Kasumi-1 (cell line): ENCODE measurements at regions not wholly inside any gene's neighbourhood (a gene's known extent, or its start where the extent isn't known, plus 50 kb on each side); places are given as distances from the start of the nearest gene placed in this dataset.
"Not testable (repeated sequence)": the region's sequence is repeated elsewhere in the genome, so short reads cannot be mapped to it uniquely, and the experiment has no call there.

Source experiments
- DNase-seq, 2 experiments: peaks; one replicate each; lab custom pipeline; 2025; lab: John Stamatoyannopoulos, UW

GRCh38 chr3:71925511-71926261 lies 140.7 kb upstream of the PROK2 start:
- DNase-seq: not testable (repeated sequence)

- DNase-seq: no peak
These were observed 139.8 kb upstream of the PROK2 start for GRCh38 chr3:71924721-71925120.

GRCh38 chr3:71921036-71921435 lies 136.1 kb upstream of the PROK2 start:
- no peak for DNase-seq

- no peak for DNase-seq
These were observed 134.6 kb upstream of the PROK2 start for GRCh38 chr3:71919572-71919971.

GRCh38 chr3:71917545-71917944 lies 132.6 kb upstream of the PROK2 start:
- no peak for DNase-seq

GRCh38 chr3:71916747-71917369 lies 131.9 kb upstream of the PROK2 start:
- no peak for DNase-seq

GRCh38 chr3:71912839-71913495 lies 128.0 kb upstream of the PROK2 start:
- no peak for DNase-seq

GRCh38 chr3:71910108-71910507 lies 125.2 kb upstream of the PROK2 start:
- no peak for DNase-seq

GRCh38 chr3:71907996-71908395 lies 123.0 kb upstream of the PROK2 start:
- no peak for DNase-seq

GRCh38 chr3:71906976-71907375 lies 122.0 kb upstream of the PROK2 start:
- DNase-seq: peak; percentile 30 to 52

GRCh38 chr3:71905426-71905825 lies 120.5 kb upstream of the PROK2 start:
- DNase-seq: peak; percentile 88 to 90

- no peak for DNase-seq
These were observed 119.0 kb upstream of the PROK2 start for GRCh38 chr3:71903936-71904335.

- DNase-seq: no peak
These were observed 118.2 kb upstream of the PROK2 start for GRCh38 chr3:71903112-71903495.

- DNase-seq: no peak
These were observed 117.5 kb upstream of the PROK2 start for GRCh38 chr3:71902258-71903111.

GRCh38 chr3:71901645-71902044 lies 116.7 kb upstream of the PROK2 start:
- DNase-seq: no peak

GRCh38 chr3:71900057-71900456 lies 115.1 kb upstream of the PROK2 start:
- no peak for DNase-seq

- DNase-seq: no peak
These were observed 111.8 kb upstream of the PROK2 start for GRCh38 chr3:71896751-71897150.

GRCh38 chr3:71893702-71894479 lies 108.9 kb upstream of the PROK2 start:
- no peak for DNase-seq

- no peak for DNase-seq
These were observed 108.2 kb upstream of the PROK2 start for GRCh38 chr3:71893122-71893521.

GRCh38 chr3:71891483-71891882 lies 106.5 kb upstream of the PROK2 start:
- DNase-seq: no peak

GRCh38 chr3:71890356-71890931 lies 105.5 kb upstream of the PROK2 start:
- no peak for DNase-seq
